ENCODE measurements at regions not wholly inside any gene's neighbourhood (a gene's known extent, or its start where the extent isn't known, plus 50 kb on each side); places are given as distances from the start of the nearest gene placed in this dataset.

DNA sequence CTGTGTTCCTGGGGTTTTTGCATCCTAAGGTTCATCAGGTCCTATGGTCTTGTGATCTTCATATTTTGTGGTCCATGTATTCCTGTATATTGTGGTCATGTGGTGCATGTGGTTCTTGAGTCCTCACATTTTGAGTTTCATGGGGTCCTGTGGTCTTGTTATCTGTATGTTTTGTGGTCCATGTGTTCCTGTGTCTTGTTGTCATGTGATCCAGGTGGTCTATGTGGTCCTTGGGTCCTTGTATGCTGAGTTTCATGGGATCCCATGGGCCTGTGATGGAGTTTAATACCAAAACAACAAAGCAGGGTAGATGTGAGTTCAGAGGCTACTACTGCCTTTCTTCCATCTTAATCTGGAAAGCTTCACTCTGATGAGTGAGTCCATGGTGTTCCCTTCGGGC lies 166.4 kb downstream of the TMEM18 start:
- TF ChIP-seq, protein P1, sequence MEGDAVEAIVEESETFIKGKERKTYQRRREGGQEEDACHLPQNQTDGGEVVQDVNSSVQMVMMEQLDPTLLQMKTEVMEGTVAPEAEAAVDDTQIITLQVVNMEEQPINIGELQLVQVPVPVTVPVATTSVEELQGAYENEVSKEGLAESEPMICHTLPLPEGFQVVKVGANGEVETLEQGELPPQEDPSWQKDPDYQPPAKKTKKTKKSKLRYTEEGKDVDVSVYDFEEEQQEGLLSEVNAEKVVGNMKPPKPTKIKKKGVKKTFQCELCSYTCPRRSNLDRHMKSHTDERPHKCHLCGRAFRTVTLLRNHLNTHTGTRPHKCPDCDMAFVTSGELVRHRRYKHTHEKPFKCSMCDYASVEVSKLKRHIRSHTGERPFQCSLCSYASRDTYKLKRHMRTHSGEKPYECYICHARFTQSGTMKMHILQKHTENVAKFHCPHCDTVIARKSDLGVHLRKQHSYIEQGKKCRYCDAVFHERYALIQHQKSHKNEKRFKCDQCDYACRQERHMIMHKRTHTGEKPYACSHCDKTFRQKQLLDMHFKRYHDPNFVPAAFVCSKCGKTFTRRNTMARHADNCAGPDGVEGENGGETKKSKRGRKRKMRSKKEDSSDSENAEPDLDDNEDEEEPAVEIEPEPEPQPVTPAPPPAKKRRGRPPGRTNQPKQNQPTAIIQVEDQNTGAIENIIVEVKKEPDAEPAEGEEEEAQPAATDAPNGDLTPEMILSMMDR (IDR thresholded peaks at IDR 0.05; ENCODE audit: low read depth, low read length), result no peak
- DNase-seq (ENCODE audit: extremely low read depth, low read depth), result no peak

DNA sequence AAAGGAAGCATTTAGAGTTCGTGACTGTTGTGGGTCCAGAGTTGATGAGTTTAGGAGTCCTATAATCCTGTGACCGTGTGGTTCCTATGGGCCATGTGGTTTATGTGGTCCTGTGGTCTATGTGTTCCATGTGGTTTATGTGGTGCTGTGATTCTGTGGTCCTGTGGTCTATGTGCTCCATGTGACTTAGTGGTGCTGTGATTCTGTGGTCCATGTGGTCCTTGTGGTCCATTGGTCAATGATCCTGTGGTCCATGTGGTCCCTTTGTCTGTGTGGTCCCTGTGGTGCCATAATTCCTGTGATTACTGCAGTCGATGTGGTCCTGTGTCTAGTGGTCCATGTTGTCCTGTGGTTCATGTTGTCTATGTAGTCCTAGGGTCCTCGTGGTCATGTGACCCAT lies 167.3 kb downstream of the TMEM18 start:
- TF ChIP-seq, protein P1 (IDR thresholded peaks at IDR 0.05; ENCODE audit: low read depth, low read length), result no peak

GRCh38 chr2:508121-508520 lies 169.1 kb downstream of the TMEM18 start:
- no peak for DNase-seq (ENCODE audit: extremely low read depth, low read depth)
- TF ChIP-seq, protein P1 (IDR thresholded peaks at IDR 0.05; ENCODE audit: low read depth, low read length), result no peak

More for the DNA sequence above, 167.3 kb downstream of the TMEM18 start:
- no peak for DNase-seq (ENCODE audit: extremely low read depth, low read depth)

DNA sequence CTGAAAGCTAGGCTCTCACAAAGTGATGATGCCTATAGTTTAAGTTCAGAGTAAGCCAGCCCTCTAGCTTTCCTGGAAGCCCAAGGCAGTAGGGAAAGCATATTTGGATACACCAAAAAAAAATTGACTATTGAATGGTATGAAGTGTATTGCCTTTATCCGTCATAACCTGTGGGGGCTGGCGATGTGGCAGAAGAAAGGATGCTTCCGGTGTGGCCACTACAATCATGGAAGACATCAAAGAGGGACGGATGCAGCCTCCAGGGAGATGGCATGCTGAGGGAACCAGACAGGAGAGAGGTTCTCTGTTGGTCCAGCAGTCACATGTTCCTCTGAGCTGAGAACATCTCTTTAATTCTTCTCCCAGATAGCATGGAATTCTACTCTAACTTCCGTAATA lies 170.3 kb downstream of the TMEM18 start:
- TF ChIP-seq, protein P1 (IDR thresholded peaks at IDR 0.05; ENCODE audit: low read depth, low read length), result no peak
- no peak for DNase-seq (ENCODE audit: extremely low read depth, low read depth)

DNA sequence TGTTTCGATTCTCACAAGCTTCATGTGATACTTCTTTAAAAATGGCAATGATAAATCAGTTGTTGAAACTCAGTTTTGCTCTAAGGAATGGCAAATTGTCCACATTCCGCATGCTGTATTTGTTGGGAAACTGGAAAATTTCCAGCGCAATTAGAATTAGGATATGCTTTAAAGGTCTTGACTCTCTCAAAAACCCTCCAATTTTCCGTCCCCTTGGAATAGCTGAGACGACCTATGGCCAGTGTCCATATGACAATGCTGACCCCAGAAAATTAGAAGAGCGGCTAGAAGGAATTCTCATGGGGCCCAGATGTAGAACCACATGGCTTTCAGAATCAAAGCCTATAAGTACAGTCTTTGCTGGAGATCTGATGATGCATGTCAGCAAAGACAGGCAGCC lies 170.8 kb downstream of the TMEM18 start:
- DNase-seq (ENCODE audit: extremely low read depth, low read depth), result no peak
- TF ChIP-seq, protein P1 (IDR thresholded peaks at IDR 0.05; ENCODE audit: low read depth, low read length), result no peak

DNA sequence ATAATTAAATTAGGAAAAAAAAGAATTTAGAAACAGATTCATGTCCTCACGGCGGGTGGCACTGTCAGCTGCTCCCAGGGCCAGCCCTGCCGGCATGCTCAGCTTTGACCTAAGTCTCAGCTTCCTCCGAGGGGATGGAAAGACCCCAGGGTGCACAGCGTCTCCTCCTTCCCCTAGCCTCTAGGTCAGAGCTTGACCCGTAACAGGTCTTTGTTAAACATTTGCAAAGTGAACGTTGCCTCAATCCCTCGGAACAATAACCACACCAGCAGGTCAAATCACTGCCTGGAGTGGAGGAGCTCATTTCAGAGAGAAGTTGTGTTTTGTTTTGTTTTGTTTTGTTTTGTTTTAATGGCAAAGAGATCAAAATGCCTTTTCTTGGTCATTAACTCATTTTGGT lies 171.3 kb downstream of the TMEM18 start:
- DNase-seq (ENCODE audit: extremely low read depth, low read depth), result no peak

GRCh38 chr2:503288-503999 lies 173.8 kb downstream of the TMEM18 start:
- TF ChIP-seq, protein P1 (IDR thresholded peaks at IDR 0.05; ENCODE audit: low read depth, low read length), result no peak
- no peak for DNase-seq (ENCODE audit: extremely low read depth, low read depth)

More for the DNA sequence above, 171.3 kb downstream of the TMEM18 start:
- TF ChIP-seq, protein P1 (IDR thresholded peaks at IDR 0.05; ENCODE audit: low read depth, low read length), result no peak
